ENCODE measurements at regions not wholly inside any gene's neighbourhood (a gene's known extent, or its start where the extent isn't known, plus 50 kb on each side); places are given as distances from the start of the nearest gene placed in this dataset.

DNA sequence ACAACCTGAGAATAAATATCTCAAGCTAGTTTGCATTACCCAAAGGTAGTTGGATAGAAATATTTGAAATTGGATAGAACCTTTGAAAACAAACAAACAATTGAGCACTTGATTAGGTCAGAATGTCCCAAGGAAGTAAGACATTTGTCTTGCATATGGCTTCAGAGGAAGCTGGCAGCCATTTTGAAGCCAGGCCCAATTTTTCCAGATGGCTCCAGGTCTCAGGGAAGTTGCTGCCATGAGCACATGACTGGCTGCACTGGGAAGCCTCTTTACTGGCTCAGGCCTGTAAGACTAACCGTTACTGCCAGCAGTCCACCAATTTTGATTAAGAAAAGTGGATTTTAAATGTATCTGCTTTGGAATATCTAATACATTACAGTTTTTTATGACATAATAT lies 448.9 kb upstream of the DPH6 start:
- no peak overlapping the region for H2AFZ ChIP-seq (ENCODE audit: control insufficient read depth, low read depth, low read length)
- H4K20me1 ChIP-seq (ENCODE audit: control insufficient read depth, insufficient read depth) = no peaks in the 10 kb centered on the region
- ChIA-PET CTCF (no interaction called here), RAD21 (ENCODE audit: unreplicated experiment) (no interaction called here), SMC1A (ENCODE audit: uncharacterized antibody, unreplicated experiment) (no interaction called here), POLR2A (no interaction called here)
- intact Hi-C loops (cut with micrococcal nuclease; ENCODE audit: unreplicated experiment) = no loop called here
- H3K4me3 ChIP-seq = no peak overlapping the region
- FAIRE-seq = no peak
- BruUV-seq (replicated peaks) = no TSS peak
- DNase-seq (ENCODE audit: low read depth, low spot score) = no peak
- no peak for TF ChIP-seq MYC (IDR thresholded peaks at IDR 0.05; ENCODE audit: insufficient read depth, insufficient read length, insufficient replicate concordance, low read length, severe bottlenecking)
- TF ChIP-seq SUPT20H (IDR thresholded peaks at IDR 0.05; ENCODE audit: borderline replicate concordance, control insufficient read depth, low read depth, low read length) = no peak
- TF ChIP-seq, protein P1, sequence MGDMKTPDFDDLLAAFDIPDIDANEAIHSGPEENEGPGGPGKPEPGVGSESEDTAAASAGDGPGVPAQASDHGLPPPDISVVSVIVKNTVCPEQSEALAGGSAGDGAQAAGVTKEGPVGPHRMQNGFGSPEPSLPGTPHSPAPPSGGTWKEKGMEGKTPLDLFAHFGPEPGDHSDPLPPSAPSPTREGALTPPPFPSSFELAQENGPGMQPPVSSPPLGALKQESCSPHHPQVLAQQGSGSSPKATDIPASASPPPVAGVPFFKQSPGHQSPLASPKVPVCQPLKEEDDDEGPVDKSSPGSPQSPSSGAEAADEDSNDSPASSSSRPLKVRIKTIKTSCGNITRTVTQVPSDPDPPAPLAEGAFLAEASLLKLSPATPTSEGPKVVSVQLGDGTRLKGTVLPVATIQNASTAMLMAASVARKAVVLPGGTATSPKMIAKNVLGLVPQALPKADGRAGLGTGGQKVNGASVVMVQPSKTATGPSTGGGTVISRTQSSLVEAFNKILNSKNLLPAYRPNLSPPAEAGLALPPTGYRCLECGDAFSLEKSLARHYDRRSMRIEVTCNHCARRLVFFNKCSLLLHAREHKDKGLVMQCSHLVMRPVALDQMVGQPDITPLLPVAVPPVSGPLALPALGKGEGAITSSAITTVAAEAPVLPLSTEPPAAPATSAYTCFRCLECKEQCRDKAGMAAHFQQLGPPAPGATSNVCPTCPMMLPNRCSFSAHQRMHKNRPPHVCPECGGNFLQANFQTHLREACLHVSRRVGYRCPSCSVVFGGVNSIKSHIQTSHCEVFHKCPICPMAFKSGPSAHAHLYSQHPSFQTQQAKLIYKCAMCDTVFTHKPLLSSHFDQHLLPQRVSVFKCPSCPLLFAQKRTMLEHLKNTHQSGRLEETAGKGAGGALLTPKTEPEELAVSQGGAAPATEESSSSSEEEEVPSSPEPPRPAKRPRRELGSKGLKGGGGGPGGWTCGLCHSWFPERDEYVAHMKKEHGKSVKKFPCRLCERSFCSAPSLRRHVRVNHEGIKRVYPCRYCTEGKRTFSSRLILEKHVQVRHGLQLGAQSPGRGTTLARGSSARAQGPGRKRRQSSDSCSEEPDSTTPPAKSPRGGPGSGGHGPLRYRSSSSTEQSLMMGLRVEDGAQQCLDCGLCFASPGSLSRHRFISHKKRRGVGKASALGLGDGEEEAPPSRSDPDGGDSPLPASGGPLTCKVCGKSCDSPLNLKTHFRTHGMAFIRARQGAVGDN (IDR thresholded peaks at IDR 0.05) = no peak
- no peak for TF ChIP-seq CHD4 (IDR thresholded peaks at IDR 0.05)
- TF ChIP-seq EZH2 (IDR thresholded peaks at IDR 0.05; ENCODE audit: borderline replicate concordance, control insufficient read depth, low read depth, low read length) = no peak
- no peak for TF ChIP-seq PAX5 (IDR thresholded peaks at IDR 0.05; ENCODE audit: borderline replicate concordance, low read depth, low read length)
- TF ChIP-seq MEF2B (IDR thresholded peaks at IDR 0.05; ENCODE audit: partially characterized antibody, poor library complexity, severe bottlenecking) = no peak
- no peak for TF ChIP-seq MTA3 (IDR thresholded peaks at IDR 0.05; ENCODE audit: borderline replicate concordance, low read length)
- TF ChIP-seq POLR2AphosphoS5 (IDR thresholded peaks at IDR 0.05; ENCODE audit: low read length) = no peak
- WGBS (ENCODE audit: insufficient coverage, insufficient replicate concordance, low lambda C conversion rate, missing lambda C conversion rate) = 6% methylated on average over 1 of the region's 1 CpG
- no peak for ATAC-seq
- H3K4me1 ChIP-seq (ENCODE audit: control insufficient read depth, insufficient read depth, low read length) = no peaks in the 10 kb centered on the region
- H3K36me3 ChIP-seq (ENCODE audit: control insufficient read depth in 2 of 2, insufficient read depth in 2 of 2, low read length in 1 of 2) = no peaks in the 10 kb centered on the region
- no peak overlapping the region for H3K4me2 ChIP-seq (ENCODE audit: control insufficient read depth, insufficient read depth)
- H3K9ac ChIP-seq (ENCODE audit: control insufficient read depth, insufficient read depth, low read length) = no peak overlapping the region
- no peaks in the 10 kb centered on the region for H3K27me3 ChIP-seq (replicated peaks in 1 of 2; ENCODE audit: control insufficient read depth in 2 of 2, insufficient read depth in 2 of 2, low read length in 1 of 2)
- in situ Hi-C loops (cut with MboI) = no loop called here
- no peak overlapping the region for H3K27ac ChIP-seq (ENCODE audit: control insufficient read depth, insufficient read depth)
- H3K79me2 ChIP-seq (ENCODE audit: control insufficient read depth, insufficient read depth, low read length) = no peaks in the 10 kb centered on the region
- H3K9me3 ChIP-seq (replicated peaks; ENCODE audit: control insufficient read depth, insufficient read depth, low read length) = no peaks in the 10 kb centered on the region

All from GM12878 (cell line).